HepG2 (cell line): ENCODE measurements at regions not wholly inside any gene's neighbourhood (a gene's known extent, or its start where the extent isn't known, plus 50 kb on each side); places are given as distances from the start of the nearest gene placed in this dataset.

Experiments
- ARNT2 ChIP-seq: sonication (generic); formaldehyde crosslinking; IDR thresholded peaks from 2 replicates; pipeline ENCODE4 v1.8.0; 2022; ENCODE audit warnings: mild to moderate bottlenecking, low read depth, missing genetic modification reagents, moderate library complexity
- ATF1 ChIP-seq: IDR thresholded peaks from 2 replicates; pipeline ENCODE4 v1.6.1; 2016; ENCODE audit warnings: mild to moderate bottlenecking, control low read depth
- ATF5 ChIP-seq: sonication (generic); formaldehyde crosslinking; IDR thresholded peaks from 2 replicates; pipeline ENCODE4 v1.4.0; 2020; ENCODE audit warnings: mild to moderate bottlenecking, low read depth, missing genetic modification reagents
- CBX5 ChIP-seq: sonication (generic); formaldehyde crosslinking; IDR thresholded peaks from 2 replicates; pipeline ENCODE4 v1.4.0; 2020; ENCODE audit warnings: missing genetic modification reagents, borderline replicate concordance
- CCDC6 ChIP-seq: sonication (generic); formaldehyde crosslinking; IDR thresholded peaks from 2 replicates; pipeline ENCODE4 v1.8.1; 2022; ENCODE audit warnings: mild to moderate bottlenecking, missing genetic modification reagents, moderate library complexity
- HNF4G ChIP-seq, 2 experiments: sonication (generic) in 1 of 2; formaldehyde crosslinking in 1 of 2; IDR thresholded peaks; 2 replicates each; pipeline versions ENCODE4 v1.4.0 to v1.6.1; 2011 to 2020; ENCODE audit warnings: borderline replicate concordance in 2 of 2, low read depth in 2 of 2, mild to moderate bottlenecking in 2 of 2, low read length in 1 of 2, missing genetic modification reagents in 1 of 2, moderate library complexity in 1 of 2
- KDM6A ChIP-seq: IDR thresholded peaks from 2 replicates; pipeline ENCODE4 v1.6.1; 2016; ENCODE audit warnings: low read depth
- MAX ChIP-seq: IDR thresholded peaks from 2 replicates; pipeline ENCODE4 v1.6.1; 2012; ENCODE audit warnings: inconsistent platforms
- MEIS2 ChIP-seq: sonication (generic); formaldehyde crosslinking; IDR thresholded peaks from 2 replicates; pipeline ENCODE4 v1.9.0; 2021; ENCODE audit warnings: mild to moderate bottlenecking, missing genetic modification reagents
- NAIF1 ChIP-seq: sonication (generic); formaldehyde crosslinking; IDR thresholded peaks from 2 replicates; pipeline ENCODE4 v1.5.0; 2020; ENCODE audit warnings: mild to moderate bottlenecking, missing genetic modification reagents, borderline replicate concordance
- PREB ChIP-seq: sonication (generic); formaldehyde crosslinking; IDR thresholded peaks from 2 replicates; pipeline ENCODE4 v1.4.0; 2020; ENCODE audit warnings: missing genetic modification reagents
- SETDB1 ChIP-seq: sonication (generic); formaldehyde crosslinking; IDR thresholded peaks from 2 replicates; pipeline ENCODE4 v1.5.1; 2020; ENCODE audit warnings: missing genetic modification reagents, mild to moderate bottlenecking, borderline replicate concordance
- SKI ChIP-seq: fragments of 450-650 bp; IDR thresholded peaks from one replicate; pipeline ENCODE4 v1.6.1; 2018; ENCODE audit warnings: mild to moderate bottlenecking; ENCODE audit not compliant: partially characterized antibody
- ZBTB10 ChIP-seq: sonication (generic); formaldehyde crosslinking; IDR thresholded peaks from 2 replicates; pipeline ENCODE4 v1.4.0; 2020; ENCODE audit warnings: missing genetic modification reagents, borderline replicate concordance
- ZNF281 ChIP-seq: sonication (generic); formaldehyde crosslinking; IDR thresholded peaks from 2 replicates; pipeline ENCODE4 v1.4.0; 2020; ENCODE audit warnings: missing genetic modification reagents, borderline replicate concordance
- ZNF441 ChIP-seq: sonication (generic); formaldehyde crosslinking; IDR thresholded peaks from 2 replicates; pipeline ENCODE4 v1.7.0; 2021; ENCODE audit warnings: missing genetic modification reagents, borderline replicate concordance
- ZNF512 ChIP-seq: sonication (generic); formaldehyde crosslinking; IDR thresholded peaks from 2 replicates; pipeline ENCODE4 v1.4.0; 2020; ENCODE audit warnings: mild to moderate bottlenecking, missing genetic modification reagents
- ZNF737 ChIP-seq: sonication (generic); formaldehyde crosslinking; IDR thresholded peaks from 2 replicates; pipeline ENCODE4 v1.5.0; 2020; ENCODE audit warnings: missing genetic modification reagents, mild to moderate bottlenecking, borderline replicate concordance
- ZNF747 ChIP-seq: sonication (generic); formaldehyde crosslinking; IDR thresholded peaks from 2 replicates; pipeline ENCODE4 v1.8.1; 2023; ENCODE audit warnings: missing genetic modification reagents, mild to moderate bottlenecking, borderline replicate concordance
- ZNF792 ChIP-seq: IDR thresholded peaks from 2 replicates; pipeline ENCODE4 v1.6.1; 2016

GRCh38 chr2:234687718-234688475 lies 191.0 kb upstream of the ARL4C start (continued):
- TF ChIP-seq HNF4G (IDR thresholded peaks at IDR 0.05; ENCODE audit: borderline replicate concordance, low read depth, low read length): no peak
- TF ChIP-seq HNF4G (CRISPR knock-in tag; IDR thresholded peaks at IDR 0.05; ENCODE audit: borderline replicate concordance, low read depth): 0 out of 2 replicates have a peak, but pooled peaks have one; percentile 7
- TF ChIP-seq ZNF737 (CRISPR knock-in tag): peak; percentile 79; the same call in 1 of the 2 replicates
- no peak for TF ChIP-seq NAIF1 (CRISPR knock-in tag)
- TF ChIP-seq ARNT2: no peak
- no peak for TF ChIP-seq ZNF281 (CRISPR knock-in tag)
- TF ChIP-seq SKI: no peak
- TF ChIP-seq ATF1 (CRISPR knock-in tag): no peak
- TF ChIP-seq ZNF512 (CRISPR knock-in tag): peak; percentile 38; the same call in 1 of the 2 replicates
- no peak for TF ChIP-seq ZNF441 (CRISPR knock-in tag)
- no peak; the same call in 1 of the 2 replicates for TF ChIP-seq CBX5 (CRISPR knock-in tag)
- TF ChIP-seq ATF5 (CRISPR knock-in tag): no peak
- no peak; the same call in 1 of the 2 replicates for TF ChIP-seq MAX
- TF ChIP-seq PREB (CRISPR knock-in tag): no peak
- TF ChIP-seq ZNF747 (CRISPR knock-in tag): no peak
- TF ChIP-seq CCDC6 (CRISPR knock-in tag): no peak
- TF ChIP-seq SETDB1 (CRISPR knock-in tag): no peak
- no peak for TF ChIP-seq KDM6A
- no peak for TF ChIP-seq MEIS2 (CRISPR knock-in tag)
- TF ChIP-seq ZNF792: no peak
- TF ChIP-seq ZBTB10: no peak
